ENCODE measurements at regions not wholly inside any gene's neighbourhood (a gene's known extent, or its start where the extent isn't known, plus 50 kb on each side); places are given as distances from the start of the nearest gene placed in this dataset.

GRCh38 chr21:35637431-35637830 lies 422.9 kb downstream of the SETD4 start:
- no peak for TF ChIP-seq CEBPB (IDR thresholded peaks at IDR 0.05)
- no peak for TF ChIP-seq YY1 (IDR thresholded peaks at IDR 0.05; ENCODE audit: low read depth)
- TF ChIP-seq USF1 (IDR thresholded peaks at IDR 0.05) = no peak
- TF ChIP-seq, protein P1, sequence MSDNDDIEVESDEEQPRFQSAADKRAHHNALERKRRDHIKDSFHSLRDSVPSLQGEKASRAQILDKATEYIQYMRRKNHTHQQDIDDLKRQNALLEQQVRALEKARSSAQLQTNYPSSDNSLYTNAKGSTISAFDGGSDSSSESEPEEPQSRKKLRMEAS (IDR thresholded peaks at IDR 0.05) = no peak
- no peak for TF ChIP-seq ZBTB7A (IDR thresholded peaks at IDR 0.05; ENCODE audit: low read depth)
- no peak for TF ChIP-seq TAF1 (IDR thresholded peaks at IDR 0.05; ENCODE audit: low read depth)
- TF ChIP-seq TCF12 (IDR thresholded peaks at IDR 0.05; ENCODE audit: low read depth) = no peak
- no peak for TF ChIP-seq FOXM1 (IDR thresholded peaks at IDR 0.05; ENCODE audit: borderline replicate concordance, low read depth)

GRCh38 chr21:35635994-35636393 lies 424.3 kb downstream of the SETD4 start:
- TF ChIP-seq, protein P1 (IDR thresholded peaks at IDR 0.05) = no peak
- TF ChIP-seq NFIC (IDR thresholded peaks at IDR 0.05) (no peak), ZBTB7A (IDR thresholded peaks at IDR 0.05; ENCODE audit: low read depth) (no peak), CEBPB (IDR thresholded peaks at IDR 0.05) (no peak), USF1 (IDR thresholded peaks at IDR 0.05) (no peak), EP300 (IDR thresholded peaks at IDR 0.05; ENCODE audit: borderline replicate concordance) (no peak), TAF1 (IDR thresholded peaks at IDR 0.05; ENCODE audit: low read depth) (no peak), REST (IDR thresholded peaks at IDR 0.05; ENCODE audit: low read depth) (no peak), RAD21 (IDR thresholded peaks at IDR 0.05; ENCODE audit: low read depth) (no peak), YY1 (IDR thresholded peaks at IDR 0.05; ENCODE audit: low read depth) (no peak), TCF12 (IDR thresholded peaks at IDR 0.05; ENCODE audit: low read depth) (no peak), CREB1 (IDR thresholded peaks at IDR 0.05; ENCODE audit: low read depth) (no peak), TEAD4 (IDR thresholded peaks at IDR 0.05) (no peak)

GRCh38 chr21:35635261-35635660 lies 425.1 kb downstream of the SETD4 start:
- TF ChIP-seq, protein P1 (IDR thresholded peaks at IDR 0.05) = no peak
- no peak for TF ChIP-seq TCF12 (IDR thresholded peaks at IDR 0.05; ENCODE audit: low read depth)
- TF ChIP-seq TAF1 (IDR thresholded peaks at IDR 0.05; ENCODE audit: low read depth) = no peak
- TF ChIP-seq NFIC (IDR thresholded peaks at IDR 0.05) = no peak
- no peak for TF ChIP-seq EGR1 (IDR thresholded peaks at IDR 0.05)
- TF ChIP-seq CREB1 (IDR thresholded peaks at IDR 0.05; ENCODE audit: low read depth) = no peak
- TF ChIP-seq FOXM1 (IDR thresholded peaks at IDR 0.05; ENCODE audit: borderline replicate concordance, low read depth) = no peak
- no peak for TF ChIP-seq RAD21 (IDR thresholded peaks at IDR 0.05; ENCODE audit: low read depth)
- TF ChIP-seq YY1 (IDR thresholded peaks at IDR 0.05; ENCODE audit: low read depth) = no peak
- TF ChIP-seq USF1 (IDR thresholded peaks at IDR 0.05) = no peak
- TF ChIP-seq ZBTB7A (IDR thresholded peaks at IDR 0.05; ENCODE audit: low read depth) = no peak

DNA sequence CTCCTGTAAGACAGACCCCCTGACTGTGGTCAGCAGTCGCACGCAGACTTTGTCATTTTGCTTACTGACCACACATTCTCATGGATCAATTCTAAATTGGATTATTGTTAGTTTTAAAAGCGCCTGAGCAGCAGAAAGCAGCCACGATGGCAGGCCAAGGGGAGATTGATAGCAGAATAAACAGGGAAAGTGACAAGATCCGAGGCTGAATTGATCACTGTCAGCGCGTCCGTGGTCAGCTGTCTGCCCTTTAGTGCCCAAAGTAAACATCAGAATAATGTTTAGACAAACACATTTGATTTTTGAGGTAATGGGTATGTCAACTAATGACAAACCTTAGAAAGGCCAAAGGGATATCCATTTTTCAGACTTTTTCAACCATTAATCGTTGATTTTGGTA lies 426.8 kb downstream of the SETD4 start:
- TF ChIP-seq NFIC (IDR thresholded peaks at IDR 0.05) (no peak), EGR1 (IDR thresholded peaks at IDR 0.05) (no peak), REST (IDR thresholded peaks at IDR 0.05; ENCODE audit: low read depth) (no peak), TEAD4 (IDR thresholded peaks at IDR 0.05) (no peak), RAD21 (IDR thresholded peaks at IDR 0.05; ENCODE audit: low read depth) (no peak), YY1 (IDR thresholded peaks at IDR 0.05; ENCODE audit: low read depth) (no peak)

DNA sequence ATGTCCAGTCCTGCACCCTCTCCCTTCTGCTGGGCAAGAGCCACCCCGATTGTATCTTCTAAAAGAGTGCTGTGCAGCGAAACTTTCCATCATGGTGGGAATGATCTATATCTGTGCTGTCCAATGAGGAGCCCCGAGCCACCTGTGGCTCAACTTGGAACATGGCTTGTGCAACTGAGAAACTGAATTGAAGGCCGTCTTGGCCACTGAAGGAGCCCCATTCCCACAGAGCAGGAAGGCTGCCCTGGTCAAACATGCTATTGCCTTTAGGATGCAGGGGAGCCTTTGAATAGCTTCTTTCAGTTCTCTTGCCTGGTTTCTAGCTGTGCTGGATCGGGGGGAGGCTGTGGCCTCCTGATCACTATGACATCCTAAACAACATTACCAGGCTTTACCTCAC lies 427.6 kb downstream of the SETD4 start:
- TF ChIP-seq EGR1 (IDR thresholded peaks at IDR 0.05) (no peak), REST (IDR thresholded peaks at IDR 0.05; ENCODE audit: low read depth) (no peak), RAD21 (IDR thresholded peaks at IDR 0.05; ENCODE audit: low read depth) (no peak)

All from Ishikawa (cell line).